Hematopoietic multipotent progenitor cell treated with erythropoietin and hydrocortisone succinate and interleukin-3 and kit ligand, for 8 days (in vitro differentiated cells): ENCODE measurements at regions not wholly inside any gene's neighbourhood (a gene's known extent, or its start where the extent isn't known, plus 50 kb on each side); places are given as distances from the start of the nearest gene placed in this dataset.
A peak's percentile ranks its signal among the peaks of the same experiment; 100 is the strongest.
"Not testable (repeated sequence)": the region's sequence is repeated elsewhere in the genome, so short reads cannot be mapped to it uniquely, and the experiment has no call there.

ENCODE experiments used
- DNase-seq: peaks from one replicate; pipeline ENCODE4 v3.0.0-alpha.2; 2015

DNA sequence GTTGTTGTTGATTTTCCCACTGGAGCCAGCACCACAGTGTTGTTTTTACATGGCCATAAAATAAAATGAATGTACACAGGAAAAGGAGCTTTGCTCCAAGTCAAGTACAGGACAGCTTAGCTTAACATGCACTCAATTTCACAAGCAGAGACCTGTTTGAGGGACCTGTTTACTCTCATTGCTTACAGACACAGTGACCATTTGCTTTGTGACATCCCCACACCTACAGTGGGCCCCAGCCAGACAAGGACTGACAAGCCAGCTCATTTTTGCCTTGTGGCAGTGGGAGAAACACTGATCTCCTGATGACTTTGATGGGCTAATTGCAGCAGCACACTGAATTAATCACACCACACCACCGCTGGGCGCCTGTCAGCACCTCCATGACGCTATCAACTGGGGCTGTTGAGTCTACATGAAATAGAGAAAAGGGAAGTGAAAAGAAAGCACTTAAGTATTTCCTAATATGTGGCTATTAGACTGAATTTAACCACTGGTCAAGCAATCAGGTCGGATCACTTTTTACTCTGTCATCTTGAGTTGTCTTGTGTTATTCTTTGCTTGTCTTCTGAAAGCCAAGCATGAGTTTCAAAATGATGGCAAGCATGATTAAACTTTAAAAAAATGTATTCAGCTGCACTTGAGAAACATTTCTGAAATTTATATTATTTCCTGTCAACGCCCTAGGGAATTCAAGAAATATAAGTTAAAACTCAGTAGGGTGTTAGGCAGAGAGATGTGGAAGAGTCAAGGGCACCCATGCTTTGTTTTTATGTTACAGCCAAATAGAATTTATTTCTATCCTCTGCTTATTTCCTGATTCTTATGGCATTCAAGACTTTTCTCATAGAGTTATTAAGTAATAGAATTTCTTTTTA is 557.7 kb downstream of the RAB28 start:
- no peak for DNase-seq

- no peak for DNase-seq
Observed at GRCh38 chr4:12924728-12925320, 559.3 kb downstream of the RAB28 start.

DNA sequence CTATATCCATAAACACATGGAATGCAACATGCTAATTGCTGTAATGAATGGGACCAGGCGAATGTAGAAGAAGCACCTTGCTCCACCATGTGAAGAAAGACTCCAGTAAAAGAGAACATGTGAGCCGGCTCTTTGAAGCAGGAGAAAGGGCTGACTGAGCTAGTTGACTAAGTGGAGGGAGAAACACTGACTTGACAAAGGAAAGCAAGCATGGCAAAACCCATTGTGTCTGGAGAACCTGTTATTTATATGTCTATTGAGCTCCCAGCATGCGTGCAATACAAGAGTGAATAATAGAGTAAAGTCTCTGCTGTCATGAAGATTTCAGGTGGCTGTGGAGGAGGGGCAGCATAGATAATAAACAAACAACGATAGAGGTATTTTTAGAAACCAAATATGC is 559.9 kb downstream of the RAB28 start:
- DNase-seq = no peak

- DNase-seq = no peak
Observed at GRCh38 chr4:12912896-12913418, 571.2 kb downstream of the RAB28 start.

DNA sequence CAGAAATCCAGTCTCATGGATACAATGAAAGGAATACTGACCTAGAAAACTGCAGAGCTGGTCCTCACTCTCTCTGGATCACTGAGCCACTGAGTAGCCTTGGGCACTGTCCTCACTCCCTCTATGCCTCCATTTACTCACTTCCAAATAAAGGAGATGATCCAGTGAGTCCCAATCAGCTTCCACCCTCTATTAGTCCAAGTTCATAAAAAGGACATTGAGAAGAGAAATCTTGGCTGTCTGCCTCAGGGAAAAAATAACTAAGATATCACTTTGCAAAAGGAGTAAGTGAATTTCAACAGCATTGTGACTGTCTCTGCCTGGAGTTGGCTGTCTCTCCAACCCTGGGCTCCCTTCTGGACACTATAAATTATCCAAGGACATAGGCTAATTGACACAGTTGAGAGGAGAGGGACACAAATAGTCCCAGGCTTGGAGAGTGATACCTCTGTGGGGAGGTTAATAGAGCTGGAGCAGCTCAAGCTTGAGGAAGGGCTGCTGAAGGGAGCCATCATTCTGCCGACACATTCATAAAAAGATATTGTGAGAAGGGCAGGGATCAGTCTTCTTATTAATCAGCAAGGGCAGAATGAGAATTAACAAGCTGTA is 572.3 kb downstream of the RAB28 start:
- DNase-seq = no peak

- DNase-seq = not testable (repeated sequence)
Observed at GRCh38 chr4:12903640-12904039, 580.5 kb downstream of the RAB28 start.

DNA sequence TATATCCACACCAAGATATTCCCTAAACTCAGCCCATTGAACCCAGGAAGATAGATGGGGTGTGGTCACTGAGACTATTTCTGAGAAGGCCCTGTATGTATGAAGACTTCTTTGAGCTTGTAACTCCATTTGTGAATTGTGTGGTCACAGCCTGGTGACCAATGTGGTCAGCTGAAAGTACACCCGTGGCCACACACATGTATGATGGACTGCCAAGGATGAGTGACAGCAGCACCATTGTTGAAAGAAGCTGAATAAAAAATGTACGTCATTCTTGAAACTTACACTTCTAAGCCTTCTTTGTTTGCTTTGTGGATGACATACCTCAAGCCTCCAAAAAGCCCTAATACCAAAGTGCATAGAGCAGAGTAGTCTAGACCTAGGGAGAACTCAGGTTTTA is 581.4 kb downstream of the RAB28 start:
- DNase-seq = no peak

DNA sequence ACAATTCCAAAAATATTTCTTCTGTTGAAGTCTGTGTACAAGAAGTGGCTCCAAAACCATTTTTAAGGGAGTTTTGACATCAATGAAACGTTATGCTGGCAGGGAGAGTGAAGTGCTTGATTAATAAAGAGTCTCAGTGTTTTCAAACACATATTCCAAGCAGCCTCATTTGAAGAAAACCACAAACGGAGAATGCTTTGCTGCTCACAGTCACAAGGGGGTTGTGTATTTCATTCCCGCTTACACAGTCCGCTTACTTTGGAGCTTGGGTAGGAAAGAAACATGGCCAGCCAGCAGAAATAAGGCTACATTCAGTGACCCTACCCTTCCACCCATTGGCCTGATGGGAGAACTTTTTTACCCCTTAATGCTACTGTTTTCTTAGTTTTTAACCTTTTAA is 586.2 kb downstream of the RAB28 start:
- DNase-seq = no peak

DNA sequence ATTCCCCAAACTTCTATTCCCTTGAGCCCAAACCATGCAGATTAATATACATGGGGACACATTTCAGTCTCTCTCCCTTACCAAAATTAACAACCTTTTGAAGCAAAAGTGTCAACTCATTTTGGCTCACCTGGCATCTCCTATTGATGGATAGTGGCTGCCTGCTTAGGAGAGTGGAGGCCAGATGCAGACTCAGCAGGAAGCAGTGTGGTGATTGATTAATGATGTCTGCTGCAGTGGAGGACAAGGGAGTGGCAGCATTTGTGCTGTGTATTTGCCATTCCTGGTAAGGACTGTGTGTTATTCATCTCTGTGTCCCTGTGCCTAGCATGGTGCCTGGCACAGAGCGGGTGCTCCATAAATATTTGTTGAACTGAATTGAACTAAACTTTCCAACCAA is 590.1 kb downstream of the RAB28 start:
- no peak for DNase-seq

DNA sequence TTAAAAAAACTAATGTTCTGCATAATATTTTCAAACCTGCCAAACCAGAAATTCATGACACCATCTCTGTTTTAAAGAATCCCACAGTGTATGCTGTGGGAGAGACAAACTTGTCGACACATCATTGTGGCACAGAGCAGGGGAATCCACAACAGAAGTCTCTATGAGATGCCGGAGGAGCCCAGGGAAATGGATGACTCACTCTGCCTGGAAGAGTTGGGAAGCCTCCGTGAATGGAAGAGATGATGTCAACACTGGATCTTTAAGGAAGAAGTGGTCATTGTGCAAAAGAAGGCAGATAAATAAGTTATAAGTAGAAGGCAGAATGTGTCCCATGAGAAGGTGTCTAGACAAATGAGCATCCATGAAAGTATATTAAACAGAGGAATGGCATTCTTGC is 595.1 kb downstream of the RAB28 start:
- no peak for DNase-seq

DNA sequence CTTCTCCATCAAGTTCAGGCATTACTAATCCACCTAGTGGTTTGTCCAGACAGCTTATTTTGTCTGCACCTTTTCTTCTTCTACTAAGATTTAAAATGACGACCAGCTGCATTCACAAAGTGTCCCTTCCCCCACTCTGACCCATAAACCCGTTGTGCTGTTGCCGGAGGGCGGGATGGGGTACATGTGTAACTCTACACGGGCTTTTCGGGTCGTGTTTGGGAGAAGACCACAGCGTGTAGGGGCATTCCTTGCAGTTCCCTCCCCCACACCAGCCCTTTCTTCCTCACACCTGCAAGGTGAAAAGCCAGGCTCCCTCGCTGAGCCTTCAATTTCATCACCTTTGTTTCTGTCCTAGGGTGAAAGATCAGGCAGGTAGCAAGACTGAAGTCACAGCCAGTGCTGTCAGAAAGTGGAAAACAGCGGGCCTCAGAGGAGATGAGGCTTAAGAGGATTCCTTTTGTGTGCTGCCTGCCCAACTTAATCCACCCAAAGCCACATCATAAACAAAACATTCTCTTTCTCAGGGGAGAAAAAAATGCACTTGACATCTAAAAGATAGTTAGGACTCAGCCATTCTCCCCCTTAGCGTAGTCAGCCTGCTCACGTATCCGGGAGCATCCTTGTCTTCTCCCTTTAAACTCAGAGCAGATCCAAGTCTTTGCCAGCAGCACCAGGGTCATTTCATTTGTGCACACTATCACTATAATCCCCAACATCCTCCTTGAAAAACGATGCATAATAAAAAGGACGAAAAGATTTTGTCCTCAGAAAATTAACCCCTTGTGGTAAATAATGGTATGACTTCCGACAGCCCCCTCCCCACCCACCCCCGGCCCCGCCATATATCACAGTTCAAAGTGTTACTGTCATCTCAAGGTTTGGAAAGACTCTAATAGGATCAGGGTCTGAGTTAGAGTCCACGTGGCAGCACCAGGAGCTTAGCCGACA is 599.0 kb downstream of the RAB28 start:
- no peak for DNase-seq

- DNase-seq = no peak
Observed at GRCh38 chr4:12881945-12882584, 602.1 kb downstream of the RAB28 start.

DNA sequence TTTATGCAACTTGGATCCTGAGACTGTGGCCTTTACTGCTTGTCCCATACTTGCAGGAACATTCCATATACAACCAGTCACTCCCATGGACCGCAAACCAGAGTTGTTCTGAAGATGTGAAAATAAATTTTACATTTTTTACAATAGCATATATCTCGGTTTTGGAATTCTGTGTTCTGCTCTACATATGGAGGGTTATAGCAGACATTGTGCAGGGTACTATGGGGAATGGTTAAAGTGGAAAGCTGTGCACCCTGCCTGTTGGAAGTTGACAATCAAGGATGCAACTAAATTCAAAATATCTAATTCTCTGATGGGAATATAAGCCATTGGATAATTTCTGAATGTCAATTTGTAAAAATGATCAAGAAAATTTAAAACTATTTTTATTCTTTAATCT is 603.3 kb downstream of the RAB28 start:
- DNase-seq = no peak

DNA sequence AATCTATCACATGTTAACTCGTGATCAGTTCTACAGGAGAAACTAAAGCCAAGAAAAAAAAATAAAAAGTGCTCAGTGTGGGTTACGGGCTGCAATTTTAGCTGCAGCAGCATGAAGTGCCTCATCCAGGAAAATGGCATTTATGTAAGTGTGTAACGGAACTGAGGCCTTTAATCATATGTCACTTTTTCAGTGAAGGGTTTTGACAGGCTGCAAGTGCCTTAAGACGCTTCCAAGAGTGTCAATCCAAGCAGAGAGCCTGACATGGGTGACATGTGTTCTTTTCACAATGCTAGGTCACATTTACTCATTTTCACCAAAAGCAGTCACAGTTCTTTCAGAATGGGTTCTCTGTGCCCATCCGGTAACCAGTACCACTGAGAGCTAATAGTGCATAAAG is 604.6 kb downstream of the RAB28 start:
- no peak for DNase-seq

- no peak for DNase-seq
Observed at GRCh38 chr4:12875640-12876243, 608.4 kb downstream of the RAB28 start.

DNA sequence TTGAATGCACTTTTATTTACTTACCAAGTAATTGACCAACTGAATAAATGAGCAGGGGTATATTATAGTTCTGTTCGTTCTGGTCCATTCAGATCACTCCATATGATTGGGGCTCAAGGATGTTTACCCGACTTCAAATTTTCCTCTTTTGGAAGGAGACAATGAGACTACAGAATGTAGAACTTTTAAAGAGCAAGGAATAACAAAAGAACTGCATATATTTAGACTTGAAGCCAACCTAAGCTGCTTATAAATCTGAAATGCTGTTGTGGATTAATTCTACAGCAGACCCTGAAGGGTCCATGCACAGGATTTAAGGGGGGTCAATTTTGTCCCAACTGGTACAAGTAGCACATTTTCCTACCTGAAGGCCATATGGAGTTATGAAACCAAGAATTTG is 610.8 kb downstream of the RAB28 start:
- no peak for DNase-seq

DNA sequence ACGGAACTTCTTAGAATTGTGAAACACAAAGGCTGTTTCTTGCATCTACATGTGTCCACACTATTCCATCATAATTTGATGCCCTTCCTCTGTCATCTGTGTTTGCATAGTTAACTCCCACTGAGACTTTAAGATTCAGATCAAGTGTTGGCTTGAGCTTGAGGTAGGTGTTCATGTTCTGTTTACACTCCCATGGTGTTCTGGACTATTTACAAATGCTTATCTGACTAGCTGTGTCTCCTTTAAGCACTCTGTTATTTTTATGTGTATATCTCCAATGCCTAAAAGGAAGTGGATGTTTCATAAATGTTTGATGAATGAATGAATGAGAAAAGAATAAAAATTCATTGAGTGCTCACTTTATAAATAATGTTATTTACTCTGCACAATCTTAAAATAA is 622.7 kb downstream of the RAB28 start:
- DNase-seq = no peak

DNA sequence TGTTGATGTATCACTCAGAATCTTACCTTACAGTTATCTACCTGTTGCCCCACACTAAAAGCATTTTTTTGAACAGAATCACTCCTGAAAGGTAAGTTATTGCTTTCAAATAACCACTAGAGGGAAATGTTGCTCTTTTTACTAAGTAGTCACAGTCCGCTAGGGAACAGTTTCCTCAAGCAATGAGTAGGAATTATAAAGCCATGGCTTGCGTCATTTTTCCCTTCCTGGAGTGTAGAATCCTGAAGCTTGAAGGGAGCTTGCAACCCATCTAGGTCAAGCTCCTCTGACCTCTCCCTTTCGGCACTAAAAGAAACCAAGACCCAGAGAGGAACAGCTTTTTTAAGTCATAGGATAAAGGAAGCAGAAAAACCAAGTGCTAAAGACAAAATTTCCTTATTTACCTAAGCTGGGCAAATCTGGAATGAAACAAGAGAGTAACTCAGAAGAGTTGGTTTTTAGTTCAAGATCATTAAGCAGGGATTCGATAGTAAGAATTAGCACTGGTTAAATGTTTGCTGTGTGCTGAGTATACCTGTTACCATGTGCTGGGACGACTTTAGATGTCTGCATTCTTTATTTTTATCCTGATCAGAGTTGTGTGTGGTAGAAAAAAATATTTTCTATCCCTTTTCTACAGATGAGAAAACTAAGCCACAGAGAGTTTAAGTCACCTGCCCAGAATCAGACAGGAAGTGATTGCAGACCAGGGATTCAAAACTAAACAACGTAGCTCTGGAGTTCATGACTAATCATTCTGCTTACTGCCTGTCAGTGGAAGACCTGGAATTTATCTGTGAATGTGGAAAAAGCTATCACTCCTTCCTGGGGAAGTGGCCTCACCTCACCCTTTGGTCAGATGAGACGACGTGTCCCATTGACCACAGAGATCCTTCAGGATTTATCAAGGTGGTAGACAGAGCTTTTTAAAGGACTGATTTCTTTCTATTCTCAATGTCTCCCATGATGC is 631.5 kb downstream of the RAB28 start:
- DNase-seq = peak; percentile 29

DNA sequence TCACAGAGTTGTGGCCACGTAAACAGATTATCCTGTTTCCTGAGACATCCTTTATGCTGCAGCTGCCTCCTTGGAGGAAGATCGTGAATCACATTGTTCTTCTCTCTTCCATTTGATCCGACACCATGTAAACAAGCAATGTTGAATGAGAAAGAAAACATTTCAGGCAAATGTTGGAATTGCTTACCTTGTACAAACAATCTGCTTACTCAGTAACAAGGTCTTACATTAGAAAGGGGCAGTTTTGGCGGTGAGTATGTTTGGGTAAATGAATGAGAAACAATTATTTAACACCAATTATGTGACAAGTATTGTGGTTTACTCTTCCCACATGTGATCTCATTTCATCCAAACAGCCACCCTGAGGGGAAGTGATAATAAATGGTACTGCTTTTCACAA is 637.8 kb downstream of the RAB28 start:
- DNase-seq = no peak

DNA sequence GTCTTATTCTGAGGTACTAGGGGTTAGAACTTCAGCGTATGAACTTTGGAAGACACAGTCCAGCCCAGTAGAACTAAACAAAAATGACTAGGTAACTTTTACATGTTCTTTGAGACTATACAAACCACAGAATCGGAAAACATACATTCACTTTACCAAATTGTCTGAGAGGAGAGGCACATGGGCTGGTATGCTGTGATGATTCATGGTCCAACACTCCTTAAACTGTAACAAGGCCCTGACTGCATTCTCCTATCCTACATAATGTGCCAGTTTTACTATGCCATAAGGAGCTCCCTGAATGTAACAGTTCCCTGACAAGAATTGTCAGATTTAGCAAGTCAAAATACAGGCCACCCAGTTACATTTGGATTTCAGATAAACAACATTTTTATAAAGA is 640.0 kb downstream of the RAB28 start:
- no peak for DNase-seq

- no peak for DNase-seq
Observed at GRCh38 chr4:12827966-12828365, 656.2 kb downstream of the RAB28 start.
